Endothelial cell of umbilical vein (primary cell): ENCODE measurements at regions not wholly inside any gene's neighbourhood (a gene's known extent, or its start where the extent isn't known, plus 50 kb on each side); places are given as distances from the start of the nearest gene placed in this dataset.

Source experiments
- BruUV-seq: library from RNA; stranded (reverse); fragments of 400-500 nt; replicated peaks from 2 replicates; lab custom pipeline; 2021; lab: Mats Ljungman, UMichigan
- CTCF ChIA-PET: fragments of 300-600, 350-600 bp; sonication (Branson Sonifier 250); formaldehyde crosslinking; loops from one replicate; lab custom pipeline; 2021; ENCODE audit warnings: antibody characterized with exemption, inconsistent platforms; lab: Charles Lee
- POLR2A ChIA-PET: fragments of 300-600, 350-600 bp; sonication (Branson Sonifier 250); formaldehyde crosslinking; loops from one replicate; lab custom pipeline; 2021; ENCODE audit warnings: antibody characterized with exemption, inconsistent platforms; lab: Charles Lee
- DNase-seq: peaks from one replicate; pipeline ENCODE4 v3.0.0-alpha.2; 2011; ENCODE audit warnings: low read depth, low spot score
- FAIRE-seq: peaks from 2 replicates; lab custom pipeline; 2011; peaks lifted over from hg19 to GRCh38; lab: Jason Lieb, UNC
- H2AFZ ChIP-seq: 2 replicates; pipeline ENCODE4 v1.6.0; 2012; ENCODE audit warnings: low read depth, low read length, control low read depth, inconsistent platforms
- H3K27ac ChIP-seq: 2 replicates; pipeline ENCODE4 v1.5.1; 2011; ENCODE audit warnings: low read depth, mild to moderate bottlenecking, control low read depth, low read length, moderate library complexity; ENCODE audit not compliant: insufficient read depth
- H3K27me3 ChIP-seq, 2 experiments: 2 replicates each; pipeline versions ENCODE4 v1.6.0 to v1.6.1; 2011; ENCODE audit warnings: low read length in 2 of 2, mixed read lengths in 1 of 2; ENCODE audit not compliant: control insufficient read depth in 2 of 2, insufficient read depth in 2 of 2
- H3K36me3 ChIP-seq, 2 experiments: 2 replicates in 1 of 2; 3 replicates in 1 of 2; pipeline ENCODE4 v1.5.1; 2011; ENCODE audit warnings: low read length in 2 of 2, mild to moderate bottlenecking in 1 of 2, moderate library complexity in 1 of 2; ENCODE audit not compliant: control insufficient read depth in 2 of 2, insufficient read depth in 2 of 2; ENCODE audit errors: extremely low read depth in 1 of 2
- H3K4me1 ChIP-seq: 3 replicates; pipeline ENCODE4 v1.5.1; 2011; ENCODE audit warnings: mild to moderate bottlenecking, low read length; ENCODE audit not compliant: control insufficient read depth, insufficient read depth; ENCODE audit errors: extremely low read depth
- H3K4me2 ChIP-seq: 2 replicates; pipeline ENCODE4 v1.6.1; 2011; ENCODE audit warnings: low read length, control low read depth, mixed read lengths; ENCODE audit not compliant: insufficient read depth
- H3K4me3 ChIP-seq, 3 experiments: fragments of 200-600 bp in 1 of 3; sonication (generic), shearing (Covaris generic) in 1 of 3; replicated peaks in 1 of 3; 2 replicates each; pipeline ENCODE4 v1.5.1; 2011 to 2016; ENCODE audit warnings: control low read depth in 3 of 3, low read length in 3 of 3, mild to moderate bottlenecking in 2 of 3, inconsistent platforms in 1 of 3, low read depth in 1 of 3, moderate library complexity in 1 of 3; ENCODE audit not compliant: insufficient read depth in 1 of 3
- H3K79me2 ChIP-seq: 2 replicates; pipeline ENCODE4 v1.6.0; 2012; ENCODE audit warnings: low read length, inconsistent platforms; ENCODE audit not compliant: control insufficient read depth, insufficient read depth
- H3K9ac ChIP-seq: replicated peaks from 2 replicates; pipeline ENCODE3; 2011; ENCODE audit warnings: low read length, control low read depth; ENCODE audit not compliant: insufficient read depth; ENCODE audit errors: extremely low read depth
- H3K9me1 ChIP-seq: replicated peaks from 3 replicates; pipeline ENCODE4 v1.6.0; 2011; ENCODE audit warnings: mild to moderate bottlenecking, low read length; ENCODE audit not compliant: control insufficient read depth, insufficient read depth; ENCODE audit errors: extremely low read depth
- H3K9me3 ChIP-seq: replicated peaks from 2 replicates; pipeline ENCODE4 v1.5.1; 2012; ENCODE audit warnings: low read length, inconsistent platforms; ENCODE audit not compliant: control insufficient read depth, insufficient read depth
- H4K20me1 ChIP-seq: replicated peaks from 2 replicates; pipeline ENCODE3; 2011; ENCODE audit warnings: mild to moderate bottlenecking, low read length; ENCODE audit not compliant: control insufficient read depth, insufficient read depth; ENCODE audit errors: extremely low read depth
- CTCF ChIP-seq, 2 donors: IDR thresholded peaks; 1 replicate in 1 of 2; 2 replicates in 1 of 2; pipeline ENCODE4 v1.5.1; 2011; ENCODE audit warnings: low read length in 2 of 2, mild to moderate bottlenecking in 2 of 2, moderate library complexity in 2 of 2, control low read depth in 1 of 2, inconsistent platforms in 1 of 2, low read depth in 1 of 2; ENCODE audit not compliant: insufficient read depth in 1 of 2; ENCODE audit errors: extremely low read depth in 1 of 2
- EZH2 ChIP-seq: IDR thresholded peaks from 2 replicates; pipeline ENCODE4 v1.6.1; 2012; ENCODE audit warnings: borderline replicate concordance, low read depth, mild to moderate bottlenecking, moderate library complexity, low read length, inconsistent platforms; ENCODE audit not compliant: severe bottlenecking
- FOS ChIP-seq: IDR thresholded peaks from 2 replicates; pipeline ENCODE4 v1.6.1; 2011; ENCODE audit warnings: mild to moderate bottlenecking, low read length, moderate library complexity, borderline replicate concordance; ENCODE audit not compliant: insufficient read depth
- GATA2 ChIP-seq: IDR thresholded peaks from 2 replicates; pipeline ENCODE4 v1.7.0; 2011; ENCODE audit warnings: low read depth, mild to moderate bottlenecking, moderate library complexity, mixed read lengths, low read length; ENCODE audit not compliant: insufficient read length, insufficient read depth
- JUN ChIP-seq: IDR thresholded peaks from 2 replicates; pipeline ENCODE4 v1.6.1; 2011; ENCODE audit warnings: borderline replicate concordance, low read depth; ENCODE audit not compliant: insufficient read length, insufficient read depth
- MAX ChIP-seq: IDR thresholded peaks from 2 replicates; pipeline ENCODE4 v1.6.1; 2011; ENCODE audit not compliant: insufficient read depth, insufficient read length
- MYC ChIP-seq: IDR thresholded peaks from one replicate; pipeline ENCODE4 v1.6.1; 2011; ENCODE audit warnings: mild to moderate bottlenecking, low read depth, low read length
- POLR2A ChIP-seq: IDR thresholded peaks from 2 replicates; pipeline ENCODE4 v1.6.1; 2012; ENCODE audit warnings: low read depth, mild to moderate bottlenecking, control low read depth, low read length
- POLR2AphosphoS5 ChIP-seq: IDR thresholded peaks from 2 replicates; pipeline ENCODE4 v1.6.1; 2012; ENCODE audit warnings: low read depth, mild to moderate bottlenecking, control low read depth, low read length, moderate library complexity; ENCODE audit not compliant: insufficient read depth
- dilution Hi-C: fragments of 300-500 bp; cut with MboI; formaldehyde crosslinking; loops from one replicate; pipeline ENCODE4 v1.15.0; 2019; ENCODE audit warnings: low sequenced_read_pairs; ENCODE audit not compliant: extremely low pct_ligation_motif_present
- intact Hi-C: fragments of 100-400 bp; cut with micrococcal nuclease; formaldehyde crosslinking; loops from one replicate; pipeline ENCODE4 v1.10.0; 2022

GRCh38 chr16:26901196-26901861 lies 165.4 kb upstream of the C16orf82 start:
- Histone ChIP-seq H3K4me1 (no peaks in the 10 kb centered on the region), H3K9me1 (no peaks in the 10 kb centered on the region), H3K79me2 (no peaks in the 10 kb centered on the region), H4K20me1 (no peaks in the 10 kb centered on the region), H3K27ac (no peak overlapping the region), H3K27me3 (no peaks in the 10 kb centered on the region), H3K9ac (no peak overlapping the region), H3K4me2 (no peak overlapping the region), H3K9me3 (no peaks in the 10 kb centered on the region), H3K36me3 (no peaks in the 10 kb centered on the region), H3K4me3 (no peak overlapping the region), H2AFZ (no peak overlapping the region)
- BruUV-seq: no TSS peak
- DNase-seq (no peak), FAIRE-seq (no peak)
- intact Hi-C loops (no loop called here), dilution Hi-C loops (no loop called here)
- no peak for TF ChIP-seq MYC
- TF ChIP-seq EZH2: no peak
- TF ChIP-seq GATA2: no peak
- no peak for TF ChIP-seq POLR2A
- no peak for TF ChIP-seq CTCF (IDR thresholded peaks at IDR 0.05; ENCODE audit: extremely low read depth in 1 of 2, insufficient read depth in 1 of 2, low read depth in 1 of 2, low read length in 2 of 2)
- TF ChIP-seq FOS: no peak
- no peak for TF ChIP-seq POLR2AphosphoS5
- no peak for TF ChIP-seq MAX
- TF ChIP-seq JUN: no peak
- ChIA-PET POLR2A (no interaction called here), CTCF (no interaction called here)
